IMR-90 (cell line): ENCODE measurements at regions not wholly inside any gene's neighbourhood (a gene's known extent, or its start where the extent isn't known, plus 50 kb on each side); places are given as distances from the start of the nearest gene placed in this dataset.

Experiments
- ATAC-seq: fragments of 200-7000 bp; cut with Tn5 transposase; 2 replicates; pipeline ENCODE4 v1.9.1; 2020; ENCODE audit warnings: low read depth, mild to moderate bottlenecking, moderate library complexity
- BruUV-seq: library from RNA; stranded (reverse); fragments of 400-500 nt; replicated peaks from 2 replicates; lab custom pipeline; 2021; lab: Mats Ljungman, UMichigan
- CTCF ChIA-PET: fragments of 300-600 bp; formaldehyde crosslinking; extraction: SDS; loops from one replicate; lab custom pipeline; 2021; ENCODE audit warnings: antibody characterized with exemption; lab: Yijun Ruan, JAX
- POLR2A ChIA-PET: fragments of 300-600 bp; sonication (Branson Sonifier 250); formaldehyde crosslinking; loops from one replicate; lab custom pipeline; 2022; ENCODE audit warnings: antibody characterized with exemption; ENCODE audit not compliant: unreplicated experiment; lab: Charles Lee
- DNase-seq: peaks from one replicate; pipeline ENCODE4 v3.0.0; 2013
- H2AFZ ChIP-seq: replicated peaks from 2 replicates; pipeline ENCODE3; 2013; ENCODE audit warnings: low read length, mild to moderate bottlenecking; ENCODE audit not compliant: poor library complexity
- H2AK5ac ChIP-seq: 2 replicates; pipeline ENCODE4 v1.6.1; 2013; ENCODE audit warnings: low read depth, low read length, inconsistent platforms
- H2AK9ac ChIP-seq: replicated peaks from 2 replicates; pipeline ENCODE3; 2013; ENCODE audit warnings: mild to moderate bottlenecking, low read depth, low read length, moderate library complexity; ENCODE audit not compliant: poor library complexity
- H2BK120ac ChIP-seq: 2 replicates; pipeline ENCODE4 v1.6.1; 2013; ENCODE audit warnings: low read depth, low read length, inconsistent platforms
- H2BK15ac ChIP-seq: 3 replicates; pipeline ENCODE4 v1.6.1; 2013; ENCODE audit warnings: low read depth, low read length, inconsistent platforms
- H2BK20ac ChIP-seq: 2 replicates; pipeline ENCODE4 v1.6.1; 2013; ENCODE audit warnings: low read depth, mild to moderate bottlenecking, inconsistent platforms, low read length, moderate library complexity
- H2BK5ac ChIP-seq: 2 replicates; pipeline ENCODE4 v1.6.1; 2013; ENCODE audit warnings: mild to moderate bottlenecking, low read depth, low read length, inconsistent platforms; ENCODE audit not compliant: poor library complexity, severe bottlenecking
- H3K14ac ChIP-seq: replicated peaks from 2 replicates; pipeline ENCODE4 v1.6.1; 2013; ENCODE audit warnings: low read depth, low read length, inconsistent platforms
- H3K18ac ChIP-seq: 2 replicates; pipeline ENCODE4 v1.6.1; 2013; ENCODE audit warnings: low read depth, low read length, control low read depth
- H3K23ac ChIP-seq: 2 replicates; pipeline ENCODE4 v1.6.1; 2013; ENCODE audit warnings: low read depth, low read length, inconsistent platforms
- H3K27ac ChIP-seq: 2 replicates; pipeline ENCODE4 v1.5.1; 2013; ENCODE audit warnings: mild to moderate bottlenecking, control low read depth, low read length; ENCODE audit not compliant: insufficient read depth
- H3K27me3 ChIP-seq: 2 replicates; pipeline ENCODE4 v1.6.1; 2013; ENCODE audit warnings: low read length; ENCODE audit not compliant: control insufficient read depth, insufficient read depth
- H3K36me3 ChIP-seq: 2 replicates; pipeline ENCODE4 v1.6.1; 2013; ENCODE audit warnings: low read length, mixed read lengths; ENCODE audit not compliant: control insufficient read depth, insufficient read depth
- H3K4ac ChIP-seq: 2 replicates; pipeline ENCODE4 v1.6.1; 2013; ENCODE audit warnings: low read depth, low read length, inconsistent platforms
- H3K4me1 ChIP-seq: 2 replicates; pipeline ENCODE4 v1.6.1; 2013; ENCODE audit warnings: low read length, mixed read lengths; ENCODE audit not compliant: control insufficient read depth, insufficient read depth
- H3K4me2 ChIP-seq: 2 replicates; pipeline ENCODE4 v1.6.1; 2013; ENCODE audit warnings: low read depth, mild to moderate bottlenecking, control low read depth, low read length, moderate library complexity
- H3K4me3 ChIP-seq: 2 replicates; pipeline ENCODE4 v1.5.1; 2013; ENCODE audit warnings: low read depth, mild to moderate bottlenecking, control low read depth, low read length, moderate library complexity; ENCODE audit not compliant: insufficient read depth
- H3K56ac ChIP-seq: 2 replicates; pipeline ENCODE4 v1.6.1; 2013; ENCODE audit warnings: low read length, inconsistent platforms; ENCODE audit not compliant: insufficient read depth; ENCODE audit errors: extremely low read depth
- H3K79me1 ChIP-seq, 2 experiments: 2 replicates each; pipeline ENCODE4 v1.6.1; 2013; ENCODE audit warnings: low read length in 2 of 2, inconsistent platforms in 1 of 2, low read depth in 1 of 2
- H3K9ac ChIP-seq: 2 replicates; pipeline ENCODE4 v1.6.1; 2013; ENCODE audit warnings: low read depth, low read length, control low read depth
- H3K9me1 ChIP-seq: 2 replicates; pipeline ENCODE4 v1.6.1; 2013; ENCODE audit warnings: low read length, inconsistent platforms; ENCODE audit not compliant: insufficient read depth
- H3K9me3 ChIP-seq: 2 replicates; pipeline ENCODE4 v1.6.1; 2013; ENCODE audit warnings: low read length; ENCODE audit not compliant: control insufficient read depth, insufficient read depth
- H4K20me1 ChIP-seq: 2 replicates; pipeline ENCODE4 v1.6.1; 2013; ENCODE audit warnings: low read length, inconsistent platforms; ENCODE audit not compliant: insufficient read depth
- H4K5ac ChIP-seq: 2 replicates; pipeline ENCODE4 v1.6.1; 2013; ENCODE audit warnings: mild to moderate bottlenecking, low read depth, low read length, control low read depth
- H4K8ac ChIP-seq, 2 experiments: 2 replicates each; pipeline ENCODE4 v1.6.1; 2013; ENCODE audit warnings: low read depth in 2 of 2, low read length in 2 of 2, control low read depth in 1 of 2, inconsistent platforms in 1 of 2
- H4K91ac ChIP-seq: 2 replicates; pipeline ENCODE4 v1.6.1; 2013; ENCODE audit warnings: low read depth, low read length, inconsistent platforms; ENCODE audit not compliant: insufficient read depth
- BHLHE40 ChIP-seq: fragments of 150-350 bp; IDR thresholded peaks from 2 replicates; pipeline ENCODE4 v1.6.1; 2016; ENCODE audit warnings: mild to moderate bottlenecking, low read depth, low read length
- CEBPB ChIP-seq: IDR thresholded peaks from 2 replicates; pipeline ENCODE4 v1.6.1; 2012; ENCODE audit warnings: low read depth, low read length, improper control_type of control experiment
- CHD1 ChIP-seq: IDR thresholded peaks from 2 replicates; pipeline ENCODE4 v1.6.1; 2012; ENCODE audit warnings: low read depth, low read length, improper control_type of control experiment
- CTCF ChIP-seq: conservative IDR thresholded peaks from 2 replicates; pipeline ENCODE4 v1.5.1; 2012; ENCODE audit warnings: mild to moderate bottlenecking, low read depth, low read length, improper control_type of control experiment
- FOS ChIP-seq: fragments of 150-350 bp; IDR thresholded peaks from 2 replicates; pipeline ENCODE4 v1.6.1; 2016; ENCODE audit warnings: low read depth, low read length
- MAFK ChIP-seq: IDR thresholded peaks from 2 replicates; pipeline ENCODE4 v1.6.1; 2012; ENCODE audit warnings: low read depth, low read length, improper control_type of control experiment
- MAZ ChIP-seq: IDR thresholded peaks from 2 replicates; pipeline ENCODE4 v1.6.1; 2012; ENCODE audit warnings: low read depth, mild to moderate bottlenecking, low read length, improper control_type of control experiment, moderate library complexity, borderline replicate concordance
- NFE2L2 ChIP-seq: fragments of 150-350 bp; IDR thresholded peaks from 2 replicates; pipeline ENCODE4 v1.6.1; 2016; ENCODE audit warnings: low read depth, mild to moderate bottlenecking, low read length
- POLR2A ChIP-seq: IDR thresholded peaks from 2 replicates; pipeline ENCODE4 v1.6.1; 2012; ENCODE audit warnings: mild to moderate bottlenecking, low read depth, low read length
- RFX5 ChIP-seq: IDR thresholded peaks from 2 replicates; pipeline ENCODE4 v1.8.0; 2012; ENCODE audit warnings: low read depth, mild to moderate bottlenecking, low read length, moderate library complexity
- SMC3 ChIP-seq: fragments of 150-350 bp; IDR thresholded peaks from 2 replicates; pipeline ENCODE4 v1.6.1; 2016; ENCODE audit warnings: low read depth, mild to moderate bottlenecking, antibody characterized with exemption, low read length, moderate library complexity
- WGBS, 2 experiments: methylation state at CpG; one replicate each; pipeline versions ENCODE4 v1.1.5 to v1.1.7; 2013; ENCODE audit warnings: missing lambda C conversion rate in 2 of 2; ENCODE audit not compliant: insufficient read length in 1 of 2; ENCODE audit errors: extremely low coverage in 2 of 2; 5-methylcytosine and 5-hydroxymethylcytosine counted together
- dilution Hi-C: fragments of 300-500 bp; cut with HindIII; formaldehyde crosslinking; loops from one replicate; pipeline ENCODE4 v1.14.3; 2018; ENCODE audit warnings: low sequenced_read_pairs; ENCODE audit not compliant: unreplicated experiment
- in situ Hi-C: fragments of 300-500 bp; cut with MboI; formaldehyde crosslinking; loops from 3 replicates; pipeline ENCODE4 v1.14.3; 2019; ENCODE audit warnings: low sequenced_read_pairs, inconsistent platforms, mixed read lengths
- intact Hi-C: fragments of 100-400 bp; cut with micrococcal nuclease; formaldehyde crosslinking; loops from 2 replicates; pipeline ENCODE4 v1.10.0; 2022
- TF ChIP-seq, protein P1 (sequence below): fragments of 150-350 bp; IDR thresholded peaks from 2 replicates; pipeline ENCODE4 v1.6.1; 2017; ENCODE audit warnings: mild to moderate bottlenecking, antibody characterized with exemption, low read length, low read depth
- TF ChIP-seq, protein P2 (sequence below): fragments of 150-350 bp; IDR thresholded peaks from 2 replicates; pipeline ENCODE4 v1.6.1; 2016; ENCODE audit warnings: low read depth, mild to moderate bottlenecking, low read length, moderate library complexity, borderline replicate concordance

DNA sequence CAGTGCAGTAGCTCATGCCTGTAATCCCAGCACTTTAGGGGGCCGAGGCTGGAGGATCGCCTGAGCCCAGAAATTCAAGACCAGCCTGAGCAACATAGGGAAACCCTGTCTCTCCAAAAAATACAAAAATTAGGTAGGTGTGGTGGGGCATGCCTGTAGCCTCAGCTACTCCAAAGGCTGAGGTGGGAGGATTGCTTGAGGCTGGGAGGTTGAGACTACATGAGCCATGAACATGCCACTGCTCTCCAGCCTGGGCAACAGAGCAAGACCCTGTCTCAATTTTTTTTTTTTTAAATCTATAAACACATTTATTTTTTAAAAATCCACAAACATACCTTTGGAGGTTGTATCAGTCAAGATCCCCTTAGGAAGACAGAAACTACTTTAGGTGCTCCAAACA, 326.3 kb downstream of the EPHA4 start:
- no peak for ATAC-seq
- ChIA-PET CTCF (no interaction called here), POLR2A (no interaction called here)
- H2BK5ac ChIP-seq = no peak overlapping the region
- H3K4me3 ChIP-seq = no peak overlapping the region
- H3K4me2 ChIP-seq = no peak overlapping the region
- H3K56ac ChIP-seq = no peak overlapping the region
- no peak overlapping the region for H2AK5ac ChIP-seq
- no peak overlapping the region for H4K91ac ChIP-seq
- intact Hi-C loops (no loop called here), dilution Hi-C loops (no loop called here), in situ Hi-C loops (no loop called here)
- TF ChIP-seq FOS (no peak), MAZ (no peak), POLR2A (no peak), CTCF (no peak), SMC3 (no peak), RFX5 (no peak), MAFK (no peak), CHD1 (no peak), CEBPB (no peak), BHLHE40 (no peak), NFE2L2 (no peak)
- TF ChIP-seq, protein P1, sequence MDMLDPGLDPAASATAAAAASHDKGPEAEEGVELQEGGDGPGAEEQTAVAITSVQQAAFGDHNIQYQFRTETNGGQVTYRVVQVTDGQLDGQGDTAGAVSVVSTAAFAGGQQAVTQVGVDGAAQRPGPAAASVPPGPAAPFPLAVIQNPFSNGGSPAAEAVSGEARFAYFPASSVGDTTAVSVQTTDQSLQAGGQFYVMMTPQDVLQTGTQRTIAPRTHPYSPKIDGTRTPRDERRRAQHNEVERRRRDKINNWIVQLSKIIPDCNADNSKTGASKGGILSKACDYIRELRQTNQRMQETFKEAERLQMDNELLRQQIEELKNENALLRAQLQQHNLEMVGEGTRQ = no peak
- TF ChIP-seq, protein P2, sequence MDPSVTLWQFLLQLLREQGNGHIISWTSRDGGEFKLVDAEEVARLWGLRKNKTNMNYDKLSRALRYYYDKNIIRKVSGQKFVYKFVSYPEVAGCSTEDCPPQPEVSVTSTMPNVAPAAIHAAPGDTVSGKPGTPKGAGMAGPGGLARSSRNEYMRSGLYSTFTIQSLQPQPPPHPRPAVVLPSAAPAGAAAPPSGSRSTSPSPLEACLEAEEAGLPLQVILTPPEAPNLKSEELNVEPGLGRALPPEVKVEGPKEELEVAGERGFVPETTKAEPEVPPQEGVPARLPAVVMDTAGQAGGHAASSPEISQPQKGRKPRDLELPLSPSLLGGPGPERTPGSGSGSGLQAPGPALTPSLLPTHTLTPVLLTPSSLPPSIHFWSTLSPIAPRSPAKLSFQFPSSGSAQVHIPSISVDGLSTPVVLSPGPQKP = no peak
- H3K27me3 ChIP-seq = peaks cover 2% of the 10 kb centered on the region; the same call in 1 of the 2 replicates
- BruUV-seq = no TSS peak
- no peaks in the 10 kb centered on the region for H4K20me1 ChIP-seq
- no peak for DNase-seq
- no peak overlapping the region for H2AK9ac ChIP-seq
- H2BK15ac ChIP-seq = no peak overlapping the region
- H3K36me3 ChIP-seq = no peaks in the 10 kb centered on the region
- H3K9ac ChIP-seq = no peak overlapping the region
- H4K5ac ChIP-seq = no peak overlapping the region
- no peak overlapping the region for H2AFZ ChIP-seq
- H3K9me3 ChIP-seq = no peaks in the 10 kb centered on the region
- H3K4ac ChIP-seq = no peak overlapping the region
- H3K14ac ChIP-seq = no peak overlapping the region
- no peak overlapping the region for H3K23ac ChIP-seq
- H2BK20ac ChIP-seq = no peak overlapping the region
- no peaks in the 10 kb centered on the region for H3K4me1 ChIP-seq
- H3K9me1 ChIP-seq = no peaks in the 10 kb centered on the region
- no peak overlapping the region for H2BK120ac ChIP-seq
- H3K27ac ChIP-seq = no peak overlapping the region
- WGBS, 2 experiments = no CpG with 5 or more reads among the region's 2 CpGs
- no peak overlapping the region for H4K8ac ChIP-seq
- no peaks in the 10 kb centered on the region for H3K79me1 ChIP-seq
- H3K18ac ChIP-seq = no peak overlapping the region
